Gastrocnemius medialis (tissue), 4 donors: ENCODE measurements at regions not wholly inside any gene's neighbourhood (a gene's known extent, or its start where the extent isn't known, plus 50 kb on each side); places are given as distances from the start of the nearest gene placed in this dataset.

Source experiments
- ATAC-seq, 2 donors: fragments of 150-250 bp; one replicate each; pipeline ENCODE4 v1.9.1; 2016
- DNase-seq, 2 donors: peaks; one replicate each; pipeline ENCODE4 v3.0.0-alpha.2; 2019
- H3K27ac ChIP-seq, 4 donors: fragments of 200-600 bp; sonication (generic); 1 replicate in 1 of 4; 2 replicates in 3 of 4; pipeline ENCODE4 v1.5.1; 2016 to 2018; ENCODE audit warnings: mild to moderate bottlenecking in 2 of 4, moderate library complexity in 1 of 4
- H3K27me3 ChIP-seq, 3 donors: fragments of 200-600 bp; sonication (generic) in 2 of 3; 1 replicate in 1 of 3; 2 replicates in 2 of 3; pipeline versions ENCODE4 v1.5.1 to v1.6.0; 2016 to 2019; ENCODE audit warnings: mild to moderate bottlenecking in 1 of 3, moderate library complexity in 1 of 3
- H3K36me3 ChIP-seq, 2 donors: fragments of 200-600 bp; sonication (generic) in 1 of 2; one replicate each; pipeline ENCODE4 v1.5.1; 2017 to 2018
- H3K4me1 ChIP-seq, 2 donors: fragments of 200-600 bp; sonication (generic) in 1 of 2; one replicate each; pipeline ENCODE4 v1.5.1; 2016 to 2017; ENCODE audit warnings: mild to moderate bottlenecking in 2 of 2
- H3K4me3 ChIP-seq, 4 donors: fragments of 200-600 bp; sonication (generic) in 3 of 4; 1 replicate in 1 of 4; 2 replicates in 3 of 4; pipeline ENCODE4 v1.5.1; 2016 to 2019; ENCODE audit warnings: mild to moderate bottlenecking in 2 of 4
- H3K9me3 ChIP-seq, 3 donors: fragments of 200-600 bp; sonication (generic) in 2 of 3; 1 replicate in 1 of 3; 2 replicates in 2 of 3; pipeline ENCODE4 v1.5.1; 2016 to 2019
- POLR2A ChIP-seq, 2 donors: fragments of 450-650 bp; IDR thresholded peaks; one replicate each; pipeline ENCODE4 v1.6.1; 2017; ENCODE audit warnings: antibody characterized with exemption in 2 of 2, mild to moderate bottlenecking in 2 of 2, moderate library complexity in 2 of 2
- in situ Hi-C, 4 donors: fragments of 200-750 bp; cut with MboI; loops; one replicate each; pipeline versions ENCODE4 v1.15.0 to v1.8.0; 2017; ENCODE audit warnings: low sequenced_read_pairs in 4 of 4
- intact Hi-C: fragments of 100-400 bp; cut with DNase I; formaldehyde crosslinking; loops from one replicate; pipeline ENCODE4 v1.15.1; 2023; ENCODE audit warnings: low total_unique reads
- TF ChIP-seq, protein P1 (sequence below), 5 experiments: fragments of 450-650 bp in 3 of 5; fragments of 200-600 bp in 2 of 5; sonication (generic) in 2 of 5; IDR thresholded peaks in 4 of 5; conservative IDR thresholded peaks in 1 of 5; 1 replicate in 4 of 5; 2 replicates in 1 of 5; pipeline ENCODE4 v1.5.1; 2016 to 2019; ENCODE audit warnings: antibody characterized with exemption in 5 of 5, mild to moderate bottlenecking in 3 of 5, moderate library complexity in 3 of 5

DNA sequence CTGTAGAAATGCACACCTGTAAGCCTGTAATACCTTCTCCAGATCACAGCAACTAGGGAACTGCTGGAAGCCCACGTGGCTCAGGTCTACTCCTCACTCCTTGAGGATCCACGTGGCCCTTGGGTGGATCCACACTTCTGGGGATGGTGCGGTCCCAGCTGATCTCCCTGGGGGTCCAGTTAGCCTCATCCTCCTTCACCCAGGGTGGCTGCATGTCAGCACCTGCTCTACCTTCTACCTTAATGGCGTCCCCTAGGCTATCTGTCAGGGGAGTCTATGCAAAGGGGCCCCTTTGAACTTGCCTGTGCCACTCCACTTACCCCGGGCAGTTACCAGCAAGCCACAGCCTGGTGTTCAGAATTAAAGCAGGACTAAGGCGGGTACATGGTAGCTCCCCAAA is 284.7 kb downstream of the MYCN start:
- Histone ChIP-seq H3K27ac (no peak overlapping the region), H3K9me3 (no peaks in the 10 kb centered on the region), H3K36me3 (no peaks in the 10 kb centered on the region), H3K4me3 (no peak overlapping the region), H3K4me1 (no peaks in the 10 kb centered on the region), H3K27me3 (no peaks in the 10 kb centered on the region)
- in situ Hi-C loops (no loop called here), intact Hi-C loops (no loop called here)
- DNase-seq: no peak
- TF ChIP-seq POLR2A (IDR thresholded peaks at IDR 0.05): no peak
- TF ChIP-seq, protein P1, sequence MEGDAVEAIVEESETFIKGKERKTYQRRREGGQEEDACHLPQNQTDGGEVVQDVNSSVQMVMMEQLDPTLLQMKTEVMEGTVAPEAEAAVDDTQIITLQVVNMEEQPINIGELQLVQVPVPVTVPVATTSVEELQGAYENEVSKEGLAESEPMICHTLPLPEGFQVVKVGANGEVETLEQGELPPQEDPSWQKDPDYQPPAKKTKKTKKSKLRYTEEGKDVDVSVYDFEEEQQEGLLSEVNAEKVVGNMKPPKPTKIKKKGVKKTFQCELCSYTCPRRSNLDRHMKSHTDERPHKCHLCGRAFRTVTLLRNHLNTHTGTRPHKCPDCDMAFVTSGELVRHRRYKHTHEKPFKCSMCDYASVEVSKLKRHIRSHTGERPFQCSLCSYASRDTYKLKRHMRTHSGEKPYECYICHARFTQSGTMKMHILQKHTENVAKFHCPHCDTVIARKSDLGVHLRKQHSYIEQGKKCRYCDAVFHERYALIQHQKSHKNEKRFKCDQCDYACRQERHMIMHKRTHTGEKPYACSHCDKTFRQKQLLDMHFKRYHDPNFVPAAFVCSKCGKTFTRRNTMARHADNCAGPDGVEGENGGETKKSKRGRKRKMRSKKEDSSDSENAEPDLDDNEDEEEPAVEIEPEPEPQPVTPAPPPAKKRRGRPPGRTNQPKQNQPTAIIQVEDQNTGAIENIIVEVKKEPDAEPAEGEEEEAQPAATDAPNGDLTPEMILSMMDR (IDR thresholded peaks at IDR 0.05 in 4 of 5, conservative IDR thresholded peaks at IDR 0.05 in 1 of 5): no peak
- no peak for ATAC-seq

DNA sequence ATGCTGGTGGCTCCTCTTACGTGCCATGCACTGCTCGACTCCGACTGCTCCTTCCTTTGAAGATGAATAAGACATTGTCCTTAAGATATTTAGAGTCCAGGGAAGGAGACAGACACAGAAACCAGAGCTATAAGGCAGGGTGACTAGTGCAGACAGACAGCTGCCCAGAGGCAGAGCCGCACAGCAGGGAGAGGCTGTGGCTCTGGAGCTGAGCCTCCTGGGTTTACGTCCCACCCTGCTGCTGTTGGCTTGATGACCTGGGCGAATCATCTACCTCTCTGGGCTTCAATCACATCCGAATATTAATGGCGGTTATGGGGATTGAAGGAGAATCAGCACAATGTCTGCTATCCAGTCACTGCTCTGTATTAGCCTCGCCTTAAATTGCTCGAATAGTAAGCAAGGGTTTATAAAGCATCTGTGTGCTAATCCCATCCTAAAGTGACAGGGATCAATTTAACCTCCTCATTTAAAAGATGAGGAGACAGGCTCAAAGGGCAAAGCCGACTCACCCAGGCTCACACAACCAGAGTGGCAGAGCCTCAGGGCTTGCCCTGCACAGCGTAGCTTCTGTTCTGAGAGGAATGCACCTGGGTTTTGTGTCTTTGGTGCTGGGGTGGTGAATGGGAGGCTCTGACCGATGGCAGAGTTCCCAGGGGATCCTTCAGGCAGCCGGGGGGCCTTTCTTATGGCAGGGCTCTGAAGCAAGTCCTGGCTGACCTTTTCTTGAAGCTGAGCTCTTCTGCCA is 284.1 kb downstream of the MYCN start:
- Histone ChIP-seq H3K27me3 (no peaks in the 10 kb centered on the region), H3K27ac (no peak overlapping the region), H3K4me1 (no peaks in the 10 kb centered on the region), H3K4me3 (no peak overlapping the region), H3K9me3 (no peaks in the 10 kb centered on the region), H3K36me3 (no peaks in the 10 kb centered on the region)
- in situ Hi-C loops: no loop called here
- DNase-seq (no peak), ATAC-seq (no peak)
- intact Hi-C loops: no loop called here
- TF ChIP-seq, protein P1 (IDR thresholded peaks at IDR 0.05 in 4 of 5, conservative IDR thresholded peaks at IDR 0.05 in 1 of 5): no peak
- no peak for TF ChIP-seq POLR2A (IDR thresholded peaks at IDR 0.05)

DNA sequence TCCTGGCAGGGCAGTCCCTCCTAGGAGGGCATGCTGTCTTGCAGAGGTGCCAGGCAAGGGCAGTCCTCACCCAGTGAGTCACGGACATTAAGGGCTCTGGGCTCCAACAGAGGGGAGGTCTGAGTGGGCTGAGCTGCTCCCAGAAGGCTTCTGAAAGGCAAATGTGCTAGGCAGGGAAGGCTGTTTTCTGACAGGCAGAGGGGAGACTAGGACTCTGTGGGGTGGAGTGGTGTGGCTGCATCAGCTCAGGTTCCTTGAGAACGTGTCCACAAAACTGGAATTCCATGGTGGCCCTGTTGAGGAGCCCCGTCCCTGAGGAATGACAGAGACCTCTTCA is 283.5 kb downstream of the MYCN start:
- DNase-seq (no peak), ATAC-seq (no peak)
- Histone ChIP-seq H3K9me3 (no peaks in the 10 kb centered on the region), H3K27me3 (no peaks in the 10 kb centered on the region), H3K4me3 (no peak overlapping the region), H3K36me3 (no peaks in the 10 kb centered on the region), H3K27ac (no peak overlapping the region), H3K4me1 (no peaks in the 10 kb centered on the region)
- TF ChIP-seq POLR2A (IDR thresholded peaks at IDR 0.05): no peak
- TF ChIP-seq, protein P1 (IDR thresholded peaks at IDR 0.05 in 4 of 5, conservative IDR thresholded peaks at IDR 0.05 in 1 of 5): no peak
- in situ Hi-C loops: no loop called here
- intact Hi-C loops: no loop called here

DNA sequence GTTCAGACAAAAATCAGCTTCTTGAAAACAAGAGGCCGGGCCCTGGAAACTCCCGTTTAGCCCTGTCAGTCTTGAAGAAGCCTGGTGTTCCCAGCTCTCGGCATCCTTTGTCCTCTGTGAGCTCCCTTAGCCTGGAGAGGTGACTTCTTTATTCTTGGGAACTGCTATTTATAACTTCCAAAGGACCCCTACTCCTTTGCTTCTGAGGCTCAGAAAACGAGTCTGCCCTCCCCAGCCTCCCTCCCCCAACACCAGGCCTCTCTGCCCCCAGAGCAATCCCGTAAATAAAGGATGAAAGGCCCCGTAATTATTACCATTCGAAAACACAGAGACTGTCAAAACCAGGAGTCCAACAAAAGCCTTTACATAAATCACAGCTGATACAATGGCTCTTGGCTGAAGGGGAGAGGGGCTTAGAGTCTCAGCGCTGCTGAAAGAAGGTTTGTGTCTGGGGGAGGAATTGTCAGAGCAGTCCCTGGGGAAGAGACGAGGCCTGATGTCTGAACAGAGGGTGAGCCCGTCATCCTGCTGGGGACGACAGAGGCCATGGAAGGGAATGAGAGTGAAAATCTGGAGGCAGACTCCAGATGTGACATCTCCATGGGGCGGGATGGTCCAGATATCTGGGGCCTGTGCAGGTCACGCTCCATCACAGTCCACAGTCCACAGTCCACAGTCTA is 283.0 kb downstream of the MYCN start:
- Histone ChIP-seq H3K27me3 (no peaks in the 10 kb centered on the region), H3K36me3 (no peaks in the 10 kb centered on the region), H3K4me1 (no peaks in the 10 kb centered on the region), H3K27ac (no peak overlapping the region), H3K9me3 (no peaks in the 10 kb centered on the region), H3K4me3 (no peak overlapping the region)
- in situ Hi-C loops (no loop called here), intact Hi-C loops (no loop called here)
- DNase-seq: no peak
- no peak for ATAC-seq
- TF ChIP-seq, protein P1 (IDR thresholded peaks at IDR 0.05 in 4 of 5, conservative IDR thresholded peaks at IDR 0.05 in 1 of 5): no peak
- TF ChIP-seq POLR2A (IDR thresholded peaks at IDR 0.05): no peak
